ENCODE measurements at regions not wholly inside any gene's neighbourhood (a gene's known extent, or its start where the extent isn't known, plus 50 kb on each side); places are given as distances from the start of the nearest gene placed in this dataset.

DNA sequence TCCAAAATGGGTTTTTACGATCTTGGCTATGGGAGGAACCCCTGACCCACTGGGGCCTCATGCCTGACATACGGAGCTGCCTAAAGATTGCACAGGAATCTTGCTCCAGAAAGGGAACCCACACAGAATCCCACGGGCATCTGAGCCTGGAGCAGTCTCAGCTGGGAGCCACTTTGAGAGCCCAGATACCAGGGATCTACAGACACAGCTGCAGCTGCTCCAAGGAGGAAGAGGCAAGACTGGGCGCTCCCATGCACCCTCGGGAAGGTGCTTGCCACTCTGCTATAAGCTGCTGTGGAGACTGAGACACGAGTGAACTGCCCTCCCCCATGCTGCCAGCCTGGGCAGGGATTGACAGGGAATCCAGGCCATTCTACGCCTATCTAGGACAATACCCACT lies 202.5 kb downstream of the REEP3 start:
- DNase-seq (ENCODE audit: insufficient read length, low spot score): no peak
- TF ChIP-seq CTCF (IDR thresholded peaks at IDR 0.05; ENCODE audit: insufficient read depth, missing control alignments): no peak
- FAIRE-seq: no peak

GRCh38 chr10:63724922-63725321 lies 203.7 kb downstream of the REEP3 start:
- TF ChIP-seq CTCF (IDR thresholded peaks at IDR 0.05; ENCODE audit: insufficient read depth, missing control alignments): no peak
- DNase-seq (ENCODE audit: insufficient read length, low spot score) (no peak), FAIRE-seq (no peak)

DNA sequence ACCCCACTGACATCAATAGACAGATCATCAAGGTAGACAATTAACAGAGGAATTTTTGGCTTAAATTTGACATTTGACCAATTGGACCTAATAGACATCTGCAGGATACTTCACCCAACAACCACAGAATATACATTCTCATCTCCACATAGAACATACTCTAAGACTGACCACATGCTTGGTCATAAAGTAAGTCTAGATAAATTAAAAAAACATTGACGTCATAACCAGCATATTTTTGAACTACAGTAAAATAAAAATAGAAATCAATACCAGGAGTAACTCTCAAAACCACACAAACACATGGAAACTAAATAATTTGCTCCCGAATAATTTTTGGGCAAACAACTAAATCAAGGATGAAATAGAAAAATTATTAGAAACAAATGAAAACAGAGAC lies 205.7 kb downstream of the REEP3 start:
- FAIRE-seq: no peak
- DNase-seq (ENCODE audit: insufficient read length, low spot score): no peak
- TF ChIP-seq CTCF (IDR thresholded peaks at IDR 0.05; ENCODE audit: insufficient read depth, missing control alignments): no peak

DNA sequence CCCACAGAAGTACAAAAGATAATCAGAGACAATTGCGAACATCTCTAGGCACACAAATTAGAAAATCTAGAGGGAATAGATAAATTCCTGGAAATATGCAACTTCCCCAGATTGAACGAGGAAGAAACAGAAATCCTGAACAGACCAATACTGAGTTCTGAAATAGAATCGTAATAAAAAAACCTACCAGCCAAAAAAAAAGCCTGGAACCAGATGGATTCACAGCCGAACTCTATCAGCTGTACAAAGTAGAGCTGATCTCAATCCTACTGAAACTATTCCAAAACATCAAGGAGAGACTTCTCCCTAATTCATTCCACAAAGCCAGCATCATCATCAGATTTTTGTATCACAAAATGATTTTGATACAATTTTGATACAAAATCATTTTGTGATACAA lies 206.4 kb downstream of the REEP3 start:
- DNase-seq (ENCODE audit: insufficient read length, low spot score): no peak
- TF ChIP-seq CTCF (IDR thresholded peaks at IDR 0.05; ENCODE audit: insufficient read depth, missing control alignments): no peak
- no peak for FAIRE-seq

- FAIRE-seq (no peak), DNase-seq (ENCODE audit: insufficient read length, low spot score) (no peak)
- no peak for TF ChIP-seq CTCF (IDR thresholded peaks at IDR 0.05; ENCODE audit: insufficient read depth, missing control alignments)
Measured at GRCh38 chr10:63735305-63735704, 214.1 kb downstream of the REEP3 start.

DNA sequence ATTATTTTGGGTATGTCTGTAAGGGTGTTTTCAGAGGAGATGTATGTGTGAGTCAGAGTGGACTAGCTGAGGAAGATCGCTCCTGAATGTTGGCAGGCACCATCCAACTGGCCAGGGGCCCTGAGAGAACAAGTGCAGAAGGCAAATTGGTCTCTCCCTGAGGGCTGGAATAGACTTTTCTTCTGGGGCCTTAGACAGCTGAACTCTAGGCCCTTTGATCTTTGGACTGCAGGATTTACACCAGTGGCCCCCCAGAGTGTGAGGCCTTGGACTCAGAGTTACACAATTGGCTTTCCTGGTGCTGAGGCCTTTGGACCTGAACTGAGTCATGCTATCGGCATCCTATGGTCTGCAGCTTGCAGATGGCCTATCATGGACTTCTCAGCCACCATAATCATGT lies 217.2 kb downstream of the REEP3 start:
- no peak for DNase-seq (ENCODE audit: insufficient read length, low spot score)
- no peak for TF ChIP-seq CTCF (IDR thresholded peaks at IDR 0.05; ENCODE audit: insufficient read depth, missing control alignments)
- no peak for FAIRE-seq

GRCh38 chr10:63744060-63744941 lies 223.1 kb downstream of the REEP3 start:
- DNase-seq (ENCODE audit: insufficient read length, low spot score): no peak

More at GRCh38 chr10:63744060-63744941, 223.1 kb downstream of the REEP3 start:
- FAIRE-seq: no peak
- no peak for TF ChIP-seq CTCF (IDR thresholded peaks at IDR 0.05; ENCODE audit: insufficient read depth, missing control alignments)

All from D721Med (cell line).